ENCODE measurements at regions not wholly inside any gene's neighbourhood (a gene's known extent, or its start where the extent isn't known, plus 50 kb on each side); places are given as distances from the start of the nearest gene placed in this dataset.

DNA sequence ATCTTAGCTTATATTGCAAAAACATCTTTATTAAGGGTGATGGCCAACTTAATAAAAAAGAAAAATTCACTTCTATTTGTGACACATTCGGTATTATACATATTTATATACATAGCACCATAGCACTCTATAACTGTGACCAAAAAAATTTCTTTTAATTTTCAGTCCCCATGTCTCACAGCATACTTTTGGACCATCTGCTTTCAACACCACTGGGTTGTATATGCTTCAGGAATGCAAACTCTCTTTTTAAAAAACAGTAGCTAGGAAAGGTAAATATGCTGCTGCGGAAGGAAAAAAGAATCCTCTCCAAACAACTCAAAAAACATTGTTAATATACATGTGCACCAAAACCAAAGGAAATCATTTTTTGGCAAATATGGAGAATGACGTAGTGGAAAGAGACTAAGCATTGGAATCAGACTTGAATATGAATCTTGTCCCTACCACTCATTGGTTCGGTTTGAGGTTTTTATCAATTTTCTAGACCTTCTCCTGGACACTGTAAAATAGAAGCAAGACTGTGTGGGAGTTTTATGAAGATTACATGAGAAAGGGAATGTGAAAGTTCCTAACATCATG lies 227.9 kb downstream of the BLID start:
- TF ChIP-seq POLR2A (IDR thresholded peaks at IDR 0.05), result no peak
- TF ChIP-seq, protein P1, sequence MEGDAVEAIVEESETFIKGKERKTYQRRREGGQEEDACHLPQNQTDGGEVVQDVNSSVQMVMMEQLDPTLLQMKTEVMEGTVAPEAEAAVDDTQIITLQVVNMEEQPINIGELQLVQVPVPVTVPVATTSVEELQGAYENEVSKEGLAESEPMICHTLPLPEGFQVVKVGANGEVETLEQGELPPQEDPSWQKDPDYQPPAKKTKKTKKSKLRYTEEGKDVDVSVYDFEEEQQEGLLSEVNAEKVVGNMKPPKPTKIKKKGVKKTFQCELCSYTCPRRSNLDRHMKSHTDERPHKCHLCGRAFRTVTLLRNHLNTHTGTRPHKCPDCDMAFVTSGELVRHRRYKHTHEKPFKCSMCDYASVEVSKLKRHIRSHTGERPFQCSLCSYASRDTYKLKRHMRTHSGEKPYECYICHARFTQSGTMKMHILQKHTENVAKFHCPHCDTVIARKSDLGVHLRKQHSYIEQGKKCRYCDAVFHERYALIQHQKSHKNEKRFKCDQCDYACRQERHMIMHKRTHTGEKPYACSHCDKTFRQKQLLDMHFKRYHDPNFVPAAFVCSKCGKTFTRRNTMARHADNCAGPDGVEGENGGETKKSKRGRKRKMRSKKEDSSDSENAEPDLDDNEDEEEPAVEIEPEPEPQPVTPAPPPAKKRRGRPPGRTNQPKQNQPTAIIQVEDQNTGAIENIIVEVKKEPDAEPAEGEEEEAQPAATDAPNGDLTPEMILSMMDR (IDR thresholded peaks at IDR 0.05), result no peak
